Aorta (tissue), 5 donors: ENCODE measurements at regions not wholly inside any gene's neighbourhood (a gene's known extent, or its start where the extent isn't known, plus 50 kb on each side); places are given as distances from the start of the nearest gene placed in this dataset.

Experiments
- ATAC-seq: fragments of 200-7000 bp; cut with Tn5 transposase; one replicate; pipeline ENCODE4 v1.9.1; 2022; ENCODE audit warnings: moderate library complexity; ENCODE audit not compliant: low FRiP score
- DNase-seq, 2 donors: peaks; one replicate each; pipeline ENCODE4 v3.0.0-alpha.2; 2020
- H3K27ac ChIP-seq, 2 donors: one replicate each; pipeline ENCODE4 v1.5.1; 2013; ENCODE audit warnings: low read length in 2 of 2, mild to moderate bottlenecking in 2 of 2, moderate library complexity in 2 of 2, control low read depth in 1 of 2, inconsistent platforms in 1 of 2, low read depth in 1 of 2
- H3K27me3 ChIP-seq, 2 donors: one replicate each; pipeline ENCODE4 v1.6.1; 2013; ENCODE audit warnings: control low read depth in 1 of 2, low read length in 1 of 2, mild to moderate bottlenecking in 1 of 2, moderate library complexity in 1 of 2; ENCODE audit not compliant: insufficient read depth in 2 of 2, control insufficient read depth in 1 of 2
- H3K36me3 ChIP-seq, 2 donors: one replicate each; pipeline ENCODE4 v1.6.1; 2013; ENCODE audit warnings: control low read depth in 1 of 2, low read length in 1 of 2, mild to moderate bottlenecking in 1 of 2; ENCODE audit not compliant: insufficient read depth in 2 of 2, control insufficient read depth in 1 of 2
- H3K4me1 ChIP-seq, 2 donors: one replicate each; pipeline ENCODE4 v1.6.1; 2013; ENCODE audit warnings: low read length in 2 of 2, control low read depth in 1 of 2, mild to moderate bottlenecking in 1 of 2, moderate library complexity in 1 of 2; ENCODE audit not compliant: insufficient read depth in 2 of 2, control insufficient read depth in 1 of 2
- H3K4me3 ChIP-seq, 2 donors: one replicate each; pipeline ENCODE4 v1.5.1; 2013; ENCODE audit warnings: low read length in 2 of 2, control low read depth in 1 of 2, mild to moderate bottlenecking in 1 of 2
- H3K9me3 ChIP-seq: one replicate; pipeline ENCODE4 v1.6.1; 2013; ENCODE audit warnings: mild to moderate bottlenecking, low read length; ENCODE audit not compliant: control insufficient read depth
- WGBS, 2 donors: extraction: QIAGEN DNeasy Blood & Tissue Kit; methylation state at CpG; one replicate each; pipeline ENCODE4 v1.1.7; 2013; 5-methylcytosine and 5-hydroxymethylcytosine counted together
- intact Hi-C, 2 donors: fragments of 100-400 bp; cut with DNase I; formaldehyde crosslinking; loops; one replicate each; pipeline versions ENCODE4 v1.14.2 to v1.15.0; 2022
- donor health status: healthy with polysubstance abuse.
- donor health status: Bipolar disorder and iron deficiency.
- donor health status: DM: no; HTN: no; CAD: no.
- donor health status: DM: no; HTN: no; CAD: no.
- donor health status: DM: yes; HTN: yes; CAD: no.

DNA sequence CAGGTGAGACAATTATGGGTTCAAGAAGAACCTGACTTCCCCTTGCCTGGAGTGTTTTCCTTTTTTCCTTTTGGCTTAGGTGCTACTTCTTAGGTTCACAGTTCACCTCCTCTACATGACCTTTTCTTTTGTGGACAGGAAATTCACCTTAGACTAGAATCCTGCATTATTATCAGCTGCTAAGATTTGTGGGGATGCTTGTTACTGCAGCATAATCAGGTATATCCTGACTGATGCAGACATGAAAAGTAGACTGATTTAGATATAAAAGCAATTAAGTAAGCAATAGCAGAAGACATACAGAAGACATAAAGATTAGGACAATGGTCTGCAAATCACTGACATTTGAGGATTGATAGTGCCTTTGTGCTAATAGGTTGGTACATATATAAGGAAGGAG, 168.3 kb downstream of the SALL1 start:
- intact Hi-C loops, result no loop called here
- no peak overlapping the region for H3K4me3 ChIP-seq
- no peaks in the 10 kb centered on the region for H3K36me3 ChIP-seq
- H3K4me1 ChIP-seq, result no peaks in the 10 kb centered on the region
- no peak for DNase-seq
- ATAC-seq, result no peak
- H3K27me3 ChIP-seq, result no peaks in the 10 kb centered on the region
- peaks cover 2% of the 10 kb centered on the region for H3K9me3 ChIP-seq
- no peak overlapping the region for H3K27ac ChIP-seq

GRCh38 chr16:50981951-50982350, 169.1 kb downstream of the SALL1 start:
- Histone ChIP-seq H3K9me3 (peaks cover 2% of the 10 kb centered on the region), H3K4me3 (no peak overlapping the region), H3K27ac (no peak overlapping the region), H3K4me1 (no peaks in the 10 kb centered on the region), H3K27me3 (no peaks in the 10 kb centered on the region), H3K36me3 (no peaks in the 10 kb centered on the region)
- no peak for DNase-seq
- intact Hi-C loops, result no loop called here
- no peak for ATAC-seq
- WGBS, 2 donors, result 84 to 85% methylated on average over 6 of the region's 6 CpGs

- H3K27ac ChIP-seq, result no peak overlapping the region
- WGBS, 2 donors, result 42 to 52% methylated on average over 3 of the region's 3 CpGs
- H3K9me3 ChIP-seq, result peaks cover under 1% of the 10 kb centered on the region
- ATAC-seq (no peak), DNase-seq (no peak)
- H3K36me3 ChIP-seq, result no peaks in the 10 kb centered on the region
- H3K4me3 ChIP-seq, result no peak overlapping the region
- no peaks in the 10 kb centered on the region for H3K27me3 ChIP-seq
- H3K4me1 ChIP-seq, result no peaks in the 10 kb centered on the region
- intact Hi-C loops, result no loop called here
Observed at GRCh38 chr16:50980666-50981065, 170.4 kb downstream of the SALL1 start.

DNA sequence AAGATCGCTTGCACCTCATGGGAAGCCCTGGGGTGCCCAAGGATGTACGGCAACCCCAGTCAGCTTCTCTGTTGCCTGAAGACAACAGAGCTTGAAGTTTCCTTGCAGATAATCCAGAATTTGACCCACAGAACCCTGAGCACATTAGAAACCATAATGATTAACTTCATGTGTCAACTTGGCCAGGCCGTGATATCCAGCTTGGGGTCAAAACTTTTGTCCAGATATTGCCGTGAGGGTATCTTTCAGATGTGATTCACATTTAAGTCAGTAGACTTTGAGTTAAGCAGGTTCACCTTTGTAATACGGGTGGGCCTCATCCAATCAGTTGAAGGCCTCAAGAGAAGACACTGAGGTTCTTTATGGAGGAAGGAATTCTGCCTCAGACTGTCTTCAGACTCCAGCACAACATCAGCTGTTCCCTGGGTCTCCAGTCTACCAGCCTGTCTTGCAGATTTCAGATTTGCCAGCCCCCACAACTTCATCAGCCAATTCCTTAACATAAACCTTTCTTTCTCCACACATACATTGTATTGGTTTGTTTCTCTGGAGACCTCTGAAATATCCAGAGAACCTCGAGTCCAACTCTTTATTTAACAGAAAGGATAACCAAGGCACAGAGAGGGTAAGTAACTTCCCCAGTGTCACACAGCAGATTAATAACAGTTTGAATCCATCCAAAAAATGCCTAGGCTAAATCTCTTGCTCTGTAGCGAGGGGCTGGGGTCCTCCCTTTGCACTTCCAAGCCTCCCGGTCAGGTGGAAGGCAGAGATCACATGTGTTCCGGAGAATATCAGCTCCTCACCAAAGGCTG, 171.1 kb downstream of the SALL1 start:
- Histone ChIP-seq H3K4me1 (no peaks in the 10 kb centered on the region), H3K4me3 (no peak overlapping the region), H3K27me3 (no peaks in the 10 kb centered on the region), H3K36me3 (no peaks in the 10 kb centered on the region), H3K27ac (no peak overlapping the region), H3K9me3 (no peaks in the 10 kb centered on the region)
- no peak for ATAC-seq
- DNase-seq, result no peak
- WGBS, 2 donors, result 78 to 81% methylated on average over 9 of the region's 9 CpGs
- intact Hi-C loops, result no loop called here

GRCh38 chr16:50977138-50977537, 173.9 kb downstream of the SALL1 start:
- Histone ChIP-seq H3K4me3 (no peak overlapping the region), H3K4me1 (no peaks in the 10 kb centered on the region), H3K36me3 (no peaks in the 10 kb centered on the region), H3K27ac (no peak overlapping the region), H3K27me3 (no peaks in the 10 kb centered on the region), H3K9me3 (no peaks in the 10 kb centered on the region)
- ATAC-seq (no peak), DNase-seq (no peak)
- intact Hi-C loops, result no loop called here
- 22 to 26% methylated on average over 11 of the region's 11 CpGs for WGBS, 2 donors

GRCh38 chr16:50974438-50975036, 176.5 kb downstream of the SALL1 start:
- intact Hi-C loops, result no loop called here
- H3K4me1 ChIP-seq, result no peaks in the 10 kb centered on the region
- WGBS, 2 donors, result 85% methylated on average over 6 of the region's 6 CpGs
- no peak overlapping the region for H3K27ac ChIP-seq
- ATAC-seq (no peak), DNase-seq (no peak)
- H3K4me3 ChIP-seq, result no peak overlapping the region
- no peaks in the 10 kb centered on the region for H3K9me3 ChIP-seq
- H3K36me3 ChIP-seq, result no peaks in the 10 kb centered on the region
- no peaks in the 10 kb centered on the region for H3K27me3 ChIP-seq

DNA sequence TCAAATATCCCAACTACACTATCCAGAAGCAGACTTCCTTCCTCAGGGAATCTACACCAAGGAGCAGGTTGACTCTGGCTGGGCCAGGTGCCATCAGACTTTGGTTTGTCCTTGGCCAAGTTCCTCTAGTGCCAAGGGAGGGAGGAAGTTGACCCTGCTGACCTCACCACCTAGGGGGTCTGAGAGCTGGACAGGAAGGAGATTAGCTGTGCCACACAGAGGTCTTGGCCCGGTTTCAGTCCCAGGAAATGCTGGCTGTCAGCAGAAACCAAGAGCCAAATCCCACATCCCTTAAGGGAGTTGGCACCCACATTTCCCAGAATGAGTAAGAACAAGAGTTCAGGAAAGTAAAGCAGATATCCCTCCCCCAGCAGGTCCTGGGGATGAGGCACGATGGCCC, 178.2 kb downstream of the SALL1 start:
- Histone ChIP-seq H3K27me3 (no peaks in the 10 kb centered on the region), H3K27ac (no peak overlapping the region), H3K36me3 (no peaks in the 10 kb centered on the region), H3K4me1 (no peaks in the 10 kb centered on the region), H3K4me3 (no peak overlapping the region), H3K9me3 (no peaks in the 10 kb centered on the region)
- intact Hi-C loops, result no loop called here
- WGBS, 2 donors, result 5 to 9% methylated on average over 2 of the region's 2 CpGs
- ATAC-seq (no peak), DNase-seq (no peak)

DNA sequence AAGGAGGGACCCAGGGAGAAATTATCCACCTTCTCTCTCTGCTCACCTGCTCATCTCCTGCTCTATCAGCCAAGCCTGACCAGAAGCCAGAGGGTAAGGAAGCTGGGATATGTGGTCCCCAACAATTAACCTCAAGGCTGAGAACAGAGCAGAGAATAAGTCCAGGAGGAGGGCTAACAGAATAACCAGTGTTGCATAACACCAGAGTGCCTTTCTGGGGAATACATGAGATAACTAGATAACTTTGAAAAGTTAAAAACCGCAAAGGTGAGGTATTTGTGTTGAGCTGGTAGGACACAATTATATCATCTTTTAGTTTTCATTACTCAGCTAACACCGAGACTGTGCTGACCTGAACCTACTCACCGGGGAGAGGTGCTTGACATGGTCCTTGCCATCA, 180.8 kb downstream of the SALL1 start:
- Histone ChIP-seq H3K27ac (no peak overlapping the region), H3K36me3 (no peaks in the 10 kb centered on the region), H3K27me3 (no peaks in the 10 kb centered on the region), H3K4me1 (no peaks in the 10 kb centered on the region), H3K9me3 (no peaks in the 10 kb centered on the region), H3K4me3 (no peak overlapping the region)
- DNase-seq (no peak), ATAC-seq (no peak)
- intact Hi-C loops, result no loop called here
- WGBS, 2 donors, result 92 to 94% methylated on average over 3 of the region's 3 CpGs
